H9 (cell line): ENCODE measurements at regions not wholly inside any gene's neighbourhood (a gene's known extent, or its start where the extent isn't known, plus 50 kb on each side); places are given as distances from the start of the nearest gene placed in this dataset.

Source experiments
- DNase-seq: peaks from one replicate; pipeline ENCODE4 v3.0.0-alpha.2; 2017
- H2AFZ ChIP-seq: one replicate; pipeline ENCODE4 v1.6.1; 2013; ENCODE audit warnings: mild to moderate bottlenecking, low read length, control low read depth, moderate library complexity
- H2AK5ac ChIP-seq: 2 replicates; pipeline ENCODE4 v1.6.1; 2013; ENCODE audit warnings: low read length, control low read depth, mixed read lengths; ENCODE audit not compliant: insufficient read length
- H2BK120ac ChIP-seq: one replicate; pipeline ENCODE4 v1.6.1; 2013; ENCODE audit warnings: low read depth, mild to moderate bottlenecking, low read length, control low read depth, inconsistent platforms; ENCODE audit not compliant: poor library complexity, severe bottlenecking
- H2BK12ac ChIP-seq: 2 replicates; pipeline ENCODE4 v1.6.1; 2013; ENCODE audit warnings: low read length, control low read depth, mixed read lengths, low read depth; ENCODE audit not compliant: insufficient read length
- H2BK15ac ChIP-seq: 2 replicates; pipeline ENCODE4 v1.6.1; 2013; ENCODE audit warnings: low read depth, low read length, control low read depth
- H2BK20ac ChIP-seq: one replicate; pipeline ENCODE4 v1.6.1; 2013; ENCODE audit warnings: low read depth, mild to moderate bottlenecking, low read length, control low read depth, inconsistent platforms; ENCODE audit not compliant: poor library complexity, severe bottlenecking
- H2BK5ac ChIP-seq: 2 replicates; pipeline ENCODE4 v1.6.1; 2013; ENCODE audit warnings: low read length, control low read depth, mixed read lengths; ENCODE audit not compliant: insufficient read length
- H3K14ac ChIP-seq: 2 replicates; pipeline ENCODE4 v1.6.1; 2013; ENCODE audit warnings: low read length, control low read depth; ENCODE audit not compliant: insufficient read depth
- H3K18ac ChIP-seq: 2 replicates; pipeline ENCODE4 v1.6.1; 2013; ENCODE audit warnings: low read depth, mild to moderate bottlenecking, mixed read lengths, low read length, control low read depth; ENCODE audit not compliant: insufficient read length
- H3K23ac ChIP-seq: 2 replicates; pipeline ENCODE4 v1.6.1; 2013; ENCODE audit warnings: low read length, control low read depth, mixed read lengths, low read depth; ENCODE audit not compliant: insufficient read length
- H3K23me2 ChIP-seq: 2 replicates; pipeline ENCODE4 v1.6.1; 2013; ENCODE audit warnings: low read depth, mild to moderate bottlenecking, mixed read lengths, low read length, control low read depth; ENCODE audit not compliant: insufficient read length, poor library complexity, severe bottlenecking
- H3K27ac ChIP-seq: 2 replicates; pipeline ENCODE4 v1.5.1; 2013; ENCODE audit warnings: low read length, control low read depth, mixed read lengths, low read depth; ENCODE audit not compliant: insufficient read length
- H3K27me3 ChIP-seq: 2 replicates; pipeline ENCODE4 v1.6.1; 2013; ENCODE audit warnings: low read length, control low read depth, inconsistent platforms; ENCODE audit not compliant: insufficient read depth
- H3K4ac ChIP-seq: 2 replicates; pipeline ENCODE4 v1.6.1; 2013; ENCODE audit warnings: low read depth, mild to moderate bottlenecking, control low read depth, inconsistent platforms, low read length, moderate library complexity
- H3K4me1 ChIP-seq: 2 replicates; pipeline ENCODE4 v1.6.1; 2013; ENCODE audit warnings: low read length, control low read depth, inconsistent platforms; ENCODE audit not compliant: insufficient read depth
- H3K4me2 ChIP-seq: 2 replicates; pipeline ENCODE4 v1.6.1; 2013; ENCODE audit warnings: low read length, control low read depth, mixed read lengths; ENCODE audit not compliant: insufficient read length, insufficient read depth
- H3K56ac ChIP-seq: 2 replicates; pipeline ENCODE4 v1.6.1; 2013; ENCODE audit warnings: low read depth, mild to moderate bottlenecking, mixed read lengths, low read length, control low read depth; ENCODE audit not compliant: insufficient read length
- H3K79me1 ChIP-seq: 2 replicates; pipeline ENCODE4 v1.6.1; 2013; ENCODE audit warnings: low read depth, mild to moderate bottlenecking, moderate library complexity, low read length, control low read depth, inconsistent platforms; ENCODE audit not compliant: insufficient read depth, poor library complexity, severe bottlenecking
- H3K79me2 ChIP-seq: 2 replicates; pipeline ENCODE4 v1.6.1; 2013; ENCODE audit warnings: low read length, control low read depth, inconsistent platforms; ENCODE audit not compliant: insufficient read depth
- H3K9ac ChIP-seq: 2 replicates; pipeline ENCODE4 v1.6.1; 2013; ENCODE audit warnings: low read length, control low read depth, mixed read lengths; ENCODE audit not compliant: insufficient read length; ENCODE audit errors: extremely low read depth
- H3K9me3 ChIP-seq: one replicate; pipeline ENCODE4 v1.6.1; 2013; ENCODE audit warnings: low read depth, low read length, inconsistent platforms; ENCODE audit not compliant: control insufficient read depth
- H3T11ph ChIP-seq: one replicate; pipeline ENCODE4 v1.6.1; 2013; ENCODE audit warnings: mild to moderate bottlenecking, low read length, control low read depth, inconsistent platforms
- H4K20me1 ChIP-seq: one replicate; pipeline ENCODE4 v1.6.1; 2013; ENCODE audit not compliant: control insufficient read depth, insufficient read length, insufficient read depth
- H4K5ac ChIP-seq: 2 replicates; pipeline ENCODE4 v1.6.1; 2013; ENCODE audit warnings: low read depth, mild to moderate bottlenecking, mixed read lengths, low read length, control low read depth; ENCODE audit not compliant: insufficient read length
- H4K8ac ChIP-seq: replicated peaks from 2 replicates; pipeline ENCODE4 v1.6.1; 2013; ENCODE audit warnings: low read length, control low read depth, mixed read lengths, low read depth; ENCODE audit not compliant: insufficient read length
- H4K91ac ChIP-seq: 2 replicates; pipeline ENCODE4 v1.6.1; 2013; ENCODE audit warnings: low read depth, mild to moderate bottlenecking, moderate library complexity, mixed read lengths, low read length, control low read depth; ENCODE audit not compliant: insufficient read length
- H3K27ac Mint-ChIP-seq, 3 experiments: 2 replicates in 2 of 3; 3 replicates in 1 of 3; pipeline ENCODE4 v1.8.0; 2020 to 2021; ENCODE audit warnings: mixed read lengths in 3 of 3, mild to moderate bottlenecking in 1 of 3, moderate library complexity in 1 of 3
- H3K27me3 Mint-ChIP-seq: 2 replicates; pipeline ENCODE4 v1.8.0; 2021; ENCODE audit warnings: low read depth, mild to moderate bottlenecking, moderate library complexity, mixed read lengths
- H3K36me3 Mint-ChIP-seq, 3 experiments: 2 replicates in 2 of 3; 3 replicates in 1 of 3; pipeline ENCODE4 v1.8.0; 2020 to 2021; ENCODE audit warnings: low read depth in 3 of 3, mixed read lengths in 3 of 3; ENCODE audit not compliant: insufficient read depth in 1 of 3
- H3K4me1 Mint-ChIP-seq, 2 experiments: 2 replicates each; pipeline ENCODE4 v1.8.0; 2020; ENCODE audit warnings: mixed read lengths in 2 of 2
- H3K4me3 Mint-ChIP-seq, 2 experiments: 2 replicates in 1 of 2; 3 replicates in 1 of 2; pipeline ENCODE4 v1.8.0; 2020 to 2021; ENCODE audit warnings: mild to moderate bottlenecking in 2 of 2, mixed read lengths in 2 of 2, moderate library complexity in 1 of 2
- H3K9me3 Mint-ChIP-seq, 2 experiments: 2 replicates in 1 of 2; 3 replicates in 1 of 2; pipeline ENCODE4 v1.8.0; 2020; ENCODE audit warnings: mild to moderate bottlenecking in 2 of 2, mixed read lengths in 2 of 2, moderate library complexity in 1 of 2
- WGBS: extraction: QIAGEN DNeasy Blood & Tissue Kit; methylation state at CpG from one replicate; pipeline ENCODE4 v1.1.7; 2013; ENCODE audit warnings: missing lambda C conversion rate, low lambda C conversion rate, mixed read lengths; ENCODE audit not compliant: insufficient read length; ENCODE audit errors: extremely low coverage; 5-methylcytosine and 5-hydroxymethylcytosine counted together
- TF ChIP-seq, protein P1 (sequence below): fragments of 200-600 bp; sonication (generic); conservative IDR thresholded peaks from 3 replicates; pipeline ENCODE4 v1.8.0; 2021; ENCODE audit warnings: antibody characterized with exemption, mild to moderate bottlenecking

GRCh38 chr16:10240854-10241613 lies 58.8 kb upstream of the GRIN2A start:
- Histone ChIP-seq H3T11ph (no peak overlapping the region), H3K79me2 (no peaks in the 10 kb centered on the region), H4K20me1 (no peaks in the 10 kb centered on the region), H2BK5ac (no peak overlapping the region), H2BK12ac (no peak overlapping the region), H3K56ac (no peak overlapping the region), H2AFZ (peak overlapping the region; percentile 9), H4K91ac (no peak overlapping the region), H2BK120ac (no peak overlapping the region), H3K23me2 (no peaks in the 10 kb centered on the region), H2BK15ac (no peak overlapping the region), H3K27ac (no peak overlapping the region), H3K14ac (no peak overlapping the region), H3K9ac (no peak overlapping the region), H4K8ac (no peak overlapping the region), H2BK20ac (no peak overlapping the region), H2AK5ac (no peak overlapping the region), H3K27me3 (no peaks in the 10 kb centered on the region), H3K23ac (no peak overlapping the region), H3K4ac (no peak overlapping the region), H3K4me1 (no peaks in the 10 kb centered on the region; the same call in 1 of the 2 replicates), H3K4me2 (no peak overlapping the region), H4K5ac (no peak overlapping the region), H3K9me3 (no peaks in the 10 kb centered on the region), H3K18ac (no peak overlapping the region), H3K79me1 (no peaks in the 10 kb centered on the region)
- no CpG with 5 or more reads among the region's 7 CpGs for WGBS
- Mint-ChIP-seq H3K4me3 (no peak overlapping the region; a peak in 1 of 5 replicates), H3K36me3 (no peaks in the 10 kb centered on the region), H3K27me3 (peaks cover 6% of the 10 kb centered on the region), H3K27ac (peak overlapping the region in 1 of 3 experiments; percentile 47; a peak in 1 of 7 replicates), H3K4me1 (peaks cover 14% of the 10 kb centered on the region in 2 experiments), H3K9me3 (no peaks in the 10 kb centered on the region)
- peak; percentile 36 for DNase-seq
- TF ChIP-seq, protein P1, sequence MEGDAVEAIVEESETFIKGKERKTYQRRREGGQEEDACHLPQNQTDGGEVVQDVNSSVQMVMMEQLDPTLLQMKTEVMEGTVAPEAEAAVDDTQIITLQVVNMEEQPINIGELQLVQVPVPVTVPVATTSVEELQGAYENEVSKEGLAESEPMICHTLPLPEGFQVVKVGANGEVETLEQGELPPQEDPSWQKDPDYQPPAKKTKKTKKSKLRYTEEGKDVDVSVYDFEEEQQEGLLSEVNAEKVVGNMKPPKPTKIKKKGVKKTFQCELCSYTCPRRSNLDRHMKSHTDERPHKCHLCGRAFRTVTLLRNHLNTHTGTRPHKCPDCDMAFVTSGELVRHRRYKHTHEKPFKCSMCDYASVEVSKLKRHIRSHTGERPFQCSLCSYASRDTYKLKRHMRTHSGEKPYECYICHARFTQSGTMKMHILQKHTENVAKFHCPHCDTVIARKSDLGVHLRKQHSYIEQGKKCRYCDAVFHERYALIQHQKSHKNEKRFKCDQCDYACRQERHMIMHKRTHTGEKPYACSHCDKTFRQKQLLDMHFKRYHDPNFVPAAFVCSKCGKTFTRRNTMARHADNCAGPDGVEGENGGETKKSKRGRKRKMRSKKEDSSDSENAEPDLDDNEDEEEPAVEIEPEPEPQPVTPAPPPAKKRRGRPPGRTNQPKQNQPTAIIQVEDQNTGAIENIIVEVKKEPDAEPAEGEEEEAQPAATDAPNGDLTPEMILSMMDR, result no peak
